ENCODE measurements at regions not wholly inside any gene's neighbourhood (a gene's known extent, or its start where the extent isn't known, plus 50 kb on each side); places are given as distances from the start of the nearest gene placed in this dataset.
A peak's percentile ranks its signal among the peaks of the same experiment; 100 is the strongest.

DNA sequence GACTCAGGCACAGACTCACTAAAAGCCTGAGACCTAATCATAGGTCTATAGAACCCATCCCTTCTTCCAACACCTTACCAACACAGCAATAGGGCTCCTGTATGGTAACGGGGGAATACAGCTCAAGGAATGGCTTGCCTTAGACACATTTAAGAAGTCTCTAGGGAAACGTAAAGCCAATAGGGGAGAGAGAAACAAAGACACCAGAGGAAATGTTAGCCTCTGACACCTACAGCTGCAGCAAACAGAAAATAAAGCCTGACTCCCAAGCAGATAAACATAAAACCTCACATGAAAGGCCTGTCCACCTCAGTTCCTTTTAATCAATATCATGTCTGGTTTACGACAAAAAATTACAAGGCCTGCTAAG, 51.1 kb upstream of the NCOA1 start:
- Histone ChIP-seq H3K36me3 (ENCODE audit: control insufficient read depth in 1 of 2, insufficient read depth in 2 of 2, low read length in 2 of 2) (no peaks in the 10 kb centered on the region), H3K27me3 (ENCODE audit: low read depth, low read length) (no peaks in the 10 kb centered on the region), H3K4me1 (ENCODE audit: control insufficient read depth in 1 of 2, insufficient read depth in 2 of 2, low read length in 2 of 2) (peaks cover 0 to 17% of the 10 kb centered on the region in 2 donors), H3K27ac (ENCODE audit: low read length) (no peak overlapping the region), H3K4me3 (ENCODE audit: low read depth in 1 of 2, low read length in 2 of 2) (no peak overlapping the region), H3K9me3 (ENCODE audit: control insufficient read depth in 1 of 2, low read length in 2 of 2) (no peaks in the 10 kb centered on the region)

DNA sequence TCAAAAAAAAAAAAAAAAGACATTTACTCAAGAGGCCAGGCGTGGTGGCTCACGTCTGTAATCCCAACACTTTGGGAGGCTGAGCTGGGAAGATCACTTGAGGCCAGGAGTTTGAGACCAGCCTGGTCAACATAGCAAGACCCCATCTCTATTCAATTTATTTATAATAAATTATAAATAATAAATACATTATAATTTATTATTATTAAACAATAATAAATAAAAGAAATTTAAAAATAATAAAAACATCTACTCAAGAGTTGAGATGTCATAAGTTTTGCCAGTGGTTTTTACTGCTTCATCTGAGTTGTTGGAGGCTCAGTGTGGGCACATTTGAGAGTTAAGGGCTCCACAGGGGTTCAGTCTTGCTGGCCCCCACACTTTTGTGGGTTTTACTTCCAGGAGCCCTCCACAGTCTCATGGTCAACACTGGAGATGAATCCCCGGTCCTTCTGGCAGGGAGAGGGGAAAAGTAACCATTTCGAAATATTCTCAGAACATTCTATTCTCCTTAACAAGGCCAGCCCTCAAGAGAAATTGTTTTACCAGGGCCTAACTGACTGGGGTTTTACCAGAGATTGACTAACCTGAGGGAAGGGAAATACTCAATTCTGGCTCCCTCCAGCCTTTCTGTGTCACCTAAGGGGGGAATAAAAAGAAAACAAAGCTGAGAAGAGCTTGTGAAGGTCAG, 51.6 kb upstream of the NCOA1 start:
- Histone ChIP-seq H3K9me3 (ENCODE audit: control insufficient read depth in 1 of 2, low read length in 2 of 2) (no peaks in the 10 kb centered on the region), H3K27ac (ENCODE audit: low read length) (no peak overlapping the region), H3K4me1 (ENCODE audit: control insufficient read depth in 1 of 2, insufficient read depth in 2 of 2, low read length in 2 of 2) (peaks cover 0 to 17% of the 10 kb centered on the region in 2 donors), H3K4me3 (ENCODE audit: low read depth in 1 of 2, low read length in 2 of 2) (no peak overlapping the region), H3K36me3 (ENCODE audit: control insufficient read depth in 1 of 2, insufficient read depth in 2 of 2, low read length in 2 of 2) (no peaks in the 10 kb centered on the region), H3K27me3 (ENCODE audit: low read depth, low read length) (no peaks in the 10 kb centered on the region)

DNA sequence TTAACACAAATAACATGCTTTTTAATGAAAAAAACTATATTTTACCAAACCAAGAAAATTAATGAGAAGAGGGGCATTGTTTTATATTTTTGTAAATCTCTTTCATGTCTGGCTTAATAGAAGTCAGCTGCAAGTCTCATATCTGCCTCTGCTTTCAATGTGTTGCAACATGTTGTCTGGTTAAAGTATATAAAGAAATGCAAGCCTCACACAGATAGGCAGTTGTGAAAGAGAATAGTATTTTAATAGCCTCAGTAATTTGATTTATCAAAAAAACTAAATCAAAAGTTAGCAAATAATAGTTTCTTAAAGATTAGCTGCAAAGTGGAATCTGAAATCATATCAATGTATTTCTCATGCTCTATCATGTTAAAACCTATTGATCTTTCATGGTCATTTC, 52.9 kb upstream of the NCOA1 start:
- H3K9me3 ChIP-seq (ENCODE audit: control insufficient read depth in 1 of 2, low read length in 2 of 2) = no peaks in the 10 kb centered on the region
- H3K27me3 ChIP-seq (ENCODE audit: low read depth, low read length) = no peaks in the 10 kb centered on the region
- no peak overlapping the region for H3K27ac ChIP-seq (ENCODE audit: low read length)
- H3K4me3 ChIP-seq (ENCODE audit: low read depth in 1 of 2, low read length in 2 of 2) = no peak overlapping the region
- no peaks in the 10 kb centered on the region for H3K36me3 ChIP-seq (ENCODE audit: control insufficient read depth in 1 of 2, insufficient read depth in 2 of 2, low read length in 2 of 2)
- H3K4me1 ChIP-seq (ENCODE audit: control insufficient read depth in 1 of 2, insufficient read depth in 2 of 2, low read length in 2 of 2) = peaks cover 0 to 17% of the 10 kb centered on the region in 2 donors

DNA sequence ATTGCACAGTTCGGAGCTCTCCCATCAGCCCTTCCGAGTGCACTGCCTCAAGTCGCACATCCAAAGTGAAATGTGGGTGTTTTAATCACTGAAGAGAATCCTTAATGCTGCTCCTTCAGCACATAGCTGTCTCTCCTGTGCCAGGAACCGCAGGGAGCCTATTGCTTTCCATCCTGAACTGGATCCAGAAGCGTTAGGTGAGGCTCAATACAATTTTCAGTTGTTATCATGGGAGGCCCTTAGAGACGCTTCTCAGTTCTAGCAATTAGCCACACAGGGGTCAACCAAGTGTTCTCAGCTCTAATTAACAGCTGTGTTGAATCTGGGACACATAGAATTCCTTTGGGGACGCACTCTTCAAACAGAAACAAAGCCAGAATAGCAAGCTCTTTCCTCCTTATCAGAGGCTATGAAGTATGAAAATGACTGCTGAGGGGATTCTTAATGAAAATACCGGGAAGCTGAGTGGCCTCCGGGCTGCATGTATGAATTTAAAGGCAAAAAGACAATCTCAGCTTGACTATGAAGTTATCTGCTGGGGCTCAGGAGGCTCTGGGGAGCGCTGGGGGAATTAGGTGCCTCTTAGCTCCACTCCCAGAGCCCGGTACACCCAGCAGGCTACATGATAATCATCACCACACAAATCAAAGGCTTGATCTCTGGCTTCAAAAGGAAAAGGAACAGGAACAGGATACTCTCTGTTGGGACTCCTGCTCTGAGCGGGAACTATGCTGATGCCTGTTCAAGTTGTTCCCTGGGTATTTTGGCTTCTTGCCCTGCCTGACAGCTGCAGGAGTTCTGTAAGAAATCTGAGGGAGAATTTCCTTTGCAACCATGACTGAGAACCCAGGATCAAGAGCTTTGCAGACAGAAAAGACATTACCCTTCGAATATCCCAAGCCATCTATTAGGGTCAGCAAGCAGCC, 55.4 kb upstream of the NCOA1 start:
- peaks cover 0 to 17% of the 10 kb centered on the region in 2 donors for H3K4me1 ChIP-seq (ENCODE audit: control insufficient read depth in 1 of 2, insufficient read depth in 2 of 2, low read length in 2 of 2)
- no peaks in the 10 kb centered on the region for H3K36me3 ChIP-seq (ENCODE audit: control insufficient read depth in 1 of 2, insufficient read depth in 2 of 2, low read length in 2 of 2)
- no peaks in the 10 kb centered on the region for H3K27me3 ChIP-seq (ENCODE audit: low read depth, low read length)
- peak overlapping the region; percentile 4 to 22 for H3K4me3 ChIP-seq (ENCODE audit: low read depth in 1 of 2, low read length in 2 of 2)
- no peaks in the 10 kb centered on the region for H3K9me3 ChIP-seq (ENCODE audit: control insufficient read depth in 1 of 2, low read length in 2 of 2)
- peak overlapping the region; percentile 46 for H3K27ac ChIP-seq (ENCODE audit: low read length)

DNA sequence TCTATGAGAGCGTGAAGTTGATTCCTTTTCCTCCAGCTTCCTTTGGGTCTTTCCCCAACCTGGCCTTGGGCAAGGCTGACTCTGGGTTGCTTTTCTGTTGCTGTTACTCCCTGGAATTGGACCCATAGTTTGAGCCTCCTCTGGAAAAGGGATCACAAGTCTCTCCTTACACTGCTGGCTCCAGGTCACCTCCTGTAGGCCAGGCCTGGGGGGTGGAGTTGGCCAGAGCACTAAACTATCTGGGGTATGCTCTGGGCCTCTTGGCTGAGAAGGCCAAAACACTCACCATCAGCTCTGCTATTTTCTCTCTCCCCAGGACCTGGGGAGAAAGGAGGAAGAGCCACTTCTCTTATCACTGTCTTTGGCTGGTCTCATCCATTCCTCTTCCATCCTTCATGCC, 56.5 kb upstream of the NCOA1 start:
- Histone ChIP-seq H3K27ac (ENCODE audit: low read length) (no peak overlapping the region), H3K9me3 (ENCODE audit: control insufficient read depth in 1 of 2, low read length in 2 of 2) (no peaks in the 10 kb centered on the region), H3K36me3 (ENCODE audit: control insufficient read depth in 1 of 2, insufficient read depth in 2 of 2, low read length in 2 of 2) (no peaks in the 10 kb centered on the region), H3K4me1 (ENCODE audit: control insufficient read depth in 1 of 2, insufficient read depth in 2 of 2, low read length in 2 of 2) (peaks cover 0 to 20% of the 10 kb centered on the region in 2 donors), H3K4me3 (ENCODE audit: low read depth in 1 of 2, low read length in 2 of 2) (no peak overlapping the region), H3K27me3 (ENCODE audit: low read depth, low read length) (no peaks in the 10 kb centered on the region)

DNA sequence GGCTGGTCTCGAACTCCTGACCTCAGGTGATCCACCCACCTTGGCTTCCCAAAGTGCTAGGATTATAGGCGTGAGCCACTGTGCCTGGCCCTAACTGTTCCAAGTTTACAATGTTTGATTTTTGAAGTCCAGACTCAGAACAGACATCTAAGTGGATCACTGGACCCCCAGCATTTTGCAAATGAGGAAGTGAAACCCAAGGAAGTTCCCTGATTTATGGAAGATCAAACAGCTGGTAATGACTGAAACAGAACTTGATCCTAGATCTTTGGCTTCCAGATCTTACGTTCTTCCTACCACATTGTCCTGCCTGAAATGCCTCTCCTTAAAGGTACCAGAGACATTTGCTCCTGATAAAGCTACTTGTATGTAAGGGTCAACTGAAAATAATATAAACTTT, 58.3 kb upstream of the NCOA1 start:
- Histone ChIP-seq H3K27me3 (ENCODE audit: low read depth, low read length) (no peaks in the 10 kb centered on the region), H3K4me1 (ENCODE audit: control insufficient read depth in 1 of 2, insufficient read depth in 2 of 2, low read length in 2 of 2) (peaks cover 0 to 28% of the 10 kb centered on the region in 2 donors), H3K27ac (ENCODE audit: low read length) (no peak overlapping the region)

DNA sequence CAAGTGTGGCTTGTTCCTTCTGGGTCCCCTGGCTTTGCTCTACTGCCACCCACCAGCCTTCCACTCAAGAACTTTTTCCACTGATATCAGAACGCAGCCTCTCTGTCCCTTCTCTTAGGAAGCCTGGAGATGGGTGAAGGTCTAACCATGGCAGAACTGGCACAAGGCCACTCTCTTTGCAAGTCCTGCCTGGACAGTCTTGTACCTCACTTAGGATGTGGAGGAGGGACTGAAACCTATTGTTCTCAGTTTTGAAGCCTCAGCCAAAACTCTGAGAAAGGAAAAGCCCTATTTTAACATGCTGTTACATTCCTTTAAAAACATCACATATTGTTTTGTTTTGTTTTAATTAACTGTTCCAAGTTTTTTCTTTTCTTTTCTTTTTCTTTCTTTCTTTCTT, 58.9 kb upstream of the NCOA1 start:
- no peaks in the 10 kb centered on the region for H3K9me3 ChIP-seq (ENCODE audit: control insufficient read depth in 1 of 2, low read length in 2 of 2)
- H3K36me3 ChIP-seq (ENCODE audit: control insufficient read depth in 1 of 2, insufficient read depth in 2 of 2, low read length in 2 of 2) = no peaks in the 10 kb centered on the region
- no peak overlapping the region for H3K4me3 ChIP-seq (ENCODE audit: low read depth in 1 of 2, low read length in 2 of 2)
- no peaks in the 10 kb centered on the region for H3K27me3 ChIP-seq (ENCODE audit: low read depth, low read length)
- peaks cover 0 to 28% of the 10 kb centered on the region in 2 donors for H3K4me1 ChIP-seq (ENCODE audit: control insufficient read depth in 1 of 2, insufficient read depth in 2 of 2, low read length in 2 of 2)
- no peak overlapping the region for H3K27ac ChIP-seq (ENCODE audit: low read length)

More for the DNA sequence above, 58.3 kb upstream of the NCOA1 start:
- no peaks in the 10 kb centered on the region for H3K9me3 ChIP-seq (ENCODE audit: control insufficient read depth in 1 of 2, low read length in 2 of 2)
- no peak overlapping the region for H3K4me3 ChIP-seq (ENCODE audit: low read depth in 1 of 2, low read length in 2 of 2)
- no peaks in the 10 kb centered on the region for H3K36me3 ChIP-seq (ENCODE audit: control insufficient read depth in 1 of 2, insufficient read depth in 2 of 2, low read length in 2 of 2)

DNA sequence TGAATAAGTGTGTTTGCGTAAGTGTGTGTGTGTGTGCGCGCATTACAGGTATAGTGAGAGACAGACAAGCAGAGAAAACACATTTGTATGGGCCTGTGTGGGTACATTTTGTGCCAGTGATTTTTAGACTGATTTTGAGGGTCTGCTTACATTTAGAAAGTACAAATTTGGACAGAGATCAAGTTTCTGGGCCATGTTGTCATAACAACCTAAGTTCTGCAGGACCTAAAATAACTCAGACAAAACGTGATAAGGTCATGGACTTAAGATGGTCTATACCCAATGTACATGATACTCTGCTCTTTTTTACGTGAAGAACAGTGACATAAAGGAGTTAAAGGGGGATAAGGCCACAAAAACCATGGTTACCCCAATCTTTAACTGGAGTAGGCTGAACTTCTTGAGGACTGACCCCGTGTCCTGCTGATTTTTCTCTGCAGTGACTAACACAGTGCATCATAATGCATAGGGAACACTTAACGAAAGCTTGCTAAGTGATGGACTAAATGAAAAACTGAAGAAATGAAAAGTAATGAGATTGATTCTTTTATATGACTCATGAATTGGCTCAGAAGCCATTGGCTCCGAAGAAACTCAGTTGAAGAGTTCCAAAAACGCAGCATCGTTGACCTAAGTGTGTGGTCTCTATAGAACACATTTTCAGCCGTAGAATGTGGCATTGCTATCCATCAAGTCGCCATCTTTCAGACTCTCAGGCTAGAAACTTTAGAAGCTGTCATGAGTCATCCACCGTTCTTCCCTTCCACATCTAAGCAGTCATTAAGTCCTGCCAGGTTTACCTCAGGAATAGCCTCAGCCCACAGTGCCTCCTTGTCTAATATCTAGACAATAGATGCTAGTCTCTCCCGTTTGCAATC, 61.6 kb upstream of the NCOA1 start:
- Histone ChIP-seq H3K4me1 (ENCODE audit: control insufficient read depth in 1 of 2, insufficient read depth in 2 of 2, low read length in 2 of 2) (peaks cover 0 to 11% of the 10 kb centered on the region in 2 donors), H3K27me3 (ENCODE audit: low read depth, low read length) (no peaks in the 10 kb centered on the region), H3K36me3 (ENCODE audit: control insufficient read depth in 1 of 2, insufficient read depth in 2 of 2, low read length in 2 of 2) (no peaks in the 10 kb centered on the region), H3K27ac (ENCODE audit: low read length) (no peak overlapping the region), H3K9me3 (ENCODE audit: control insufficient read depth in 1 of 2, low read length in 2 of 2) (no peaks in the 10 kb centered on the region), H3K4me3 (ENCODE audit: low read depth in 1 of 2, low read length in 2 of 2) (no peak overlapping the region)

DNA sequence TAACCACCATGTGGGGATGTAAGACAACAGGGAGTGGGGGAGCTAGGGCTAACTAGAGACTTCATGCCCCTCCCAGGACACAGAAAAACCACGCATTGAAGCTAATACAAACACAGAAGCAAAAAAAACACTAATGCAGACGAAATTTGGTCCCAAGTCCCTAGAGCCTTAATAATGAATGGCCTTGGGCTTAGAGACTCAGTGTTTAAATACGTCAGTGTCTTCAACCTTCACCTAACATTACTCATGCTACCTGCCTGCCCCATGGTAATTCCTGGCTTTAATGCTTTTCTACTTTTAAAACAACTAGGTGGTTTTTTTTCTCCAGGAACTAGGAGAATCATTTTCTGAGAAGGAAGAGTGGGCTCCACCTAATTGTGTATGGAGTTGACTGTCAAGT, 64.1 kb upstream of the ITSN2 start:
- Histone ChIP-seq H3K36me3 (ENCODE audit: control insufficient read depth in 1 of 2, insufficient read depth in 2 of 2, low read length in 2 of 2) (no peaks in the 10 kb centered on the region), H3K4me3 (ENCODE audit: low read depth in 1 of 2, low read length in 2 of 2) (no peak overlapping the region), H3K4me1 (ENCODE audit: control insufficient read depth in 1 of 2, insufficient read depth in 2 of 2, low read length in 2 of 2) (peaks cover 0 to 6% of the 10 kb centered on the region in 2 donors), H3K27ac (ENCODE audit: low read length) (no peak overlapping the region), H3K27me3 (ENCODE audit: low read depth, low read length) (no peaks in the 10 kb centered on the region), H3K9me3 (ENCODE audit: control insufficient read depth in 1 of 2, low read length in 2 of 2) (peaks cover 0 to 7% of the 10 kb centered on the region in 2 donors)

DNA sequence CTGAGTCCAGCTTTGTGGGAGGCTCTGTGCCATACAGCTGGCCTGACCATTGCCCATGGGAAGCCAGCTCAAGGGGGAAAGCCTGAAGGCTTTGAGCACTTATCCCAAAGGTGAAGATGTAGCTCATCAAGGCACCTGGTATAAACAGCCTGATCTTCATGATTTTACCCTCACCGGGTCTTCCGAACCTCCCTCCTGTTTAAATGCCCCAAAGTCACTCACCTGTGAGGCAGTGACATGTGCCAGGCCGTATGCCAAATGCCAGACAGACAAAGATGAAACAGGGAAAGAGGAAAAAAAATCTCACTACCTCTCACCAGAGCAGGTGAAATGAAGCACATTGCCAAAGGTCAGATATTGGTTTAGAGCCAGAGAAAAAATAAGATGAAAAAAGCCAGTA, 62.8 kb upstream of the ITSN2 start:
- no peaks in the 10 kb centered on the region for H3K27me3 ChIP-seq (ENCODE audit: low read depth, low read length)
- no peak overlapping the region for H3K4me3 ChIP-seq (ENCODE audit: low read depth in 1 of 2, low read length in 2 of 2)
- H3K4me1 ChIP-seq (ENCODE audit: control insufficient read depth in 1 of 2, insufficient read depth in 2 of 2, low read length in 2 of 2) = no peaks in the 10 kb centered on the region
- H3K27ac ChIP-seq (ENCODE audit: low read length) = no peak overlapping the region
- peaks cover 0 to 7% of the 10 kb centered on the region in 2 donors for H3K9me3 ChIP-seq (ENCODE audit: control insufficient read depth in 1 of 2, low read length in 2 of 2)
- no peaks in the 10 kb centered on the region for H3K36me3 ChIP-seq (ENCODE audit: control insufficient read depth in 1 of 2, insufficient read depth in 2 of 2, low read length in 2 of 2)

DNA sequence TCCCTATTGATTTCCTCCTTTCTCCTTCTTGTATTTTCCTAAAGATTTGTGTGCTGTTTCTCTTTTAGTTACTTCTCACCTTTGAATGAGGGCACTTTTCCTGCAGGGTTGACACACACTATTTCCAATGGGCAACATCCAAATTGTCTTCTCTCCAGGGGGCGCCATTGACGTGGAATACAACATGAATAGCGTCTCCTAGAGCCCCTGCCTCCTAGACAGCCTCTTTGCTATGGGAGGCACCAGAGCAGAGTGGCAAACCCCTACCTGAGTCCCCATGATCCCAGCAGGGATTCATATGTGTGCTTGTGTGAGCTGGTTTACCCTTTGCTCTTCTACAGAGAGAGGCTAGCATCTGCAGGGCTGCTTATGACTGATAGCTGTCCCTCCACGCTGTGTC, 61.3 kb upstream of the ITSN2 start:
- Histone ChIP-seq H3K9me3 (ENCODE audit: control insufficient read depth in 1 of 2, low read length in 2 of 2) (peaks cover 0 to 7% of the 10 kb centered on the region in 2 donors), H3K36me3 (ENCODE audit: control insufficient read depth in 1 of 2, insufficient read depth in 2 of 2, low read length in 2 of 2) (no peaks in the 10 kb centered on the region), H3K27ac (ENCODE audit: low read length) (no peak overlapping the region), H3K27me3 (ENCODE audit: low read depth, low read length) (no peaks in the 10 kb centered on the region), H3K4me1 (ENCODE audit: control insufficient read depth in 1 of 2, insufficient read depth in 2 of 2, low read length in 2 of 2) (no peaks in the 10 kb centered on the region), H3K4me3 (ENCODE audit: low read depth in 1 of 2, low read length in 2 of 2) (no peak overlapping the region)
